ENCODE measurements at regions not wholly inside any gene's neighbourhood (a gene's known extent, or its start where the extent isn't known, plus 50 kb on each side); places are given as distances from the start of the nearest gene placed in this dataset.
"Not testable (repeated sequence)": the region's sequence is repeated elsewhere in the genome, so short reads cannot be mapped to it uniquely, and the experiment has no call there.

- H3K14ac ChIP-seq (ENCODE audit: low read length), result no peak overlapping the region
- no peak overlapping the region for H2AK5ac ChIP-seq (ENCODE audit: low read depth, low read length)
- H3K4me1 ChIP-seq (ENCODE audit: control insufficient read depth in 2 of 2, insufficient read depth in 1 of 2, low read depth in 1 of 2, low read length in 2 of 2), result peaks cover 0 to 3% of the 10 kb centered on the region in 2 donors
- no peak overlapping the region for H2BK12ac ChIP-seq (ENCODE audit: low read length)
- no peak overlapping the region for H2AFZ ChIP-seq (ENCODE audit: low read length)
- no peaks in the 10 kb centered on the region for H3K36me3 ChIP-seq (replicated peaks in 1 of 2; ENCODE audit: control insufficient read depth in 2 of 2, insufficient read depth in 2 of 2, low read length in 2 of 2)
- H2BK15ac ChIP-seq (ENCODE audit: low read length), result no peak overlapping the region
- H2BK5ac ChIP-seq (ENCODE audit: low read length), result no peak overlapping the region
- peaks cover 0 to 2% of the 10 kb centered on the region in 2 donors for H3K9me3 ChIP-seq (replicated peaks in 1 of 2; ENCODE audit: control insufficient read depth in 2 of 2, insufficient read depth in 1 of 2, low read depth in 1 of 2, low read length in 2 of 2)
- WGBS, 2 donors (ENCODE audit: extremely low coverage in 2 of 2, insufficient read length in 2 of 2, insufficient replicate concordance in 1 of 2), result no CpG with 5 or more reads among the region's 6 CpGs
- no peak overlapping the region for H3K27ac ChIP-seq (replicated peaks; ENCODE audit: low read length)
- H3K27me3 ChIP-seq (ENCODE audit: control insufficient read depth in 3 of 3, insufficient read depth in 3 of 3, low read depth in 1 of 3, low read length in 3 of 3), result no peaks in the 10 kb centered on the region
- H4K8ac ChIP-seq (ENCODE audit: low read depth, low read length), result no peak overlapping the region
- H4K91ac ChIP-seq (ENCODE audit: low read depth, low read length, poor library complexity), result no peak overlapping the region
- no peak overlapping the region for H2BK120ac ChIP-seq (ENCODE audit: low read depth, low read length)
- DNase-seq (ENCODE audit: low spot score), result no peak
- H3K4me3 ChIP-seq (ENCODE audit: low read length in 2 of 2), result no peak overlapping the region
- no peak overlapping the region for H3K4me2 ChIP-seq (ENCODE audit: insufficient read depth, low read length, poor library complexity, severe bottlenecking)
- H3K9ac ChIP-seq (ENCODE audit: low read depth, low read length, poor library complexity), result no peak overlapping the region
- no peaks in the 10 kb centered on the region for H3K79me1 ChIP-seq (ENCODE audit: low read depth, low read length)
- H3K18ac ChIP-seq (ENCODE audit: low read length), result no peak overlapping the region
- H3K4ac ChIP-seq (ENCODE audit: low read length), result no peak overlapping the region
- H3K23ac ChIP-seq (ENCODE audit: low read depth, low read length, poor library complexity), result no peak overlapping the region
Measured at GRCh38 chr1:22334860-22335550, 116.6 kb upstream of the ZBTB40 start.

- not testable (repeated sequence) for H3K36me3 ChIP-seq (replicated peaks in 1 of 2; ENCODE audit: control insufficient read depth in 2 of 2, insufficient read depth in 2 of 2, low read length in 2 of 2); H3K4me2 ChIP-seq (ENCODE audit: insufficient read depth, low read length, poor library complexity, severe bottlenecking); H2BK15ac ChIP-seq (ENCODE audit: low read length); H3K14ac ChIP-seq (ENCODE audit: low read length); H3K4me3 ChIP-seq (ENCODE audit: low read length in 2 of 2); H2BK5ac ChIP-seq (ENCODE audit: low read length); H3K27ac ChIP-seq (replicated peaks; ENCODE audit: low read length); H3K4ac ChIP-seq (ENCODE audit: low read length); H3K79me1 ChIP-seq (ENCODE audit: low read depth, low read length); H2AK5ac ChIP-seq (ENCODE audit: low read depth, low read length); H2BK12ac ChIP-seq (ENCODE audit: low read length); H3K4me1 ChIP-seq (ENCODE audit: control insufficient read depth in 2 of 2, insufficient read depth in 1 of 2, low read depth in 1 of 2, low read length in 2 of 2); H3K23ac ChIP-seq (ENCODE audit: low read depth, low read length, poor library complexity); H2BK120ac ChIP-seq (ENCODE audit: low read depth, low read length); DNase-seq (ENCODE audit: low spot score); H3K9ac ChIP-seq (ENCODE audit: low read depth, low read length, poor library complexity); H2AFZ ChIP-seq (ENCODE audit: low read length); H4K8ac ChIP-seq (ENCODE audit: low read depth, low read length); H3K9me3 ChIP-seq (replicated peaks in 1 of 2; ENCODE audit: control insufficient read depth in 2 of 2, insufficient read depth in 1 of 2, low read depth in 1 of 2, low read length in 2 of 2); H4K91ac ChIP-seq (ENCODE audit: low read depth, low read length, poor library complexity); H3K18ac ChIP-seq (ENCODE audit: low read length)
- peaks cover 0 to 10% (median 0%) of the 10 kb centered on the region in 3 experiments for H3K27me3 ChIP-seq (ENCODE audit: control insufficient read depth in 3 of 3, insufficient read depth in 3 of 3, low read depth in 1 of 3, low read length in 3 of 3)
- 100% methylated on average over 1 of the region's 2 CpGs; no CpG with 5 or more reads in 1 of the 2 donors for WGBS, 2 donors (ENCODE audit: extremely low coverage in 2 of 2, insufficient read length in 2 of 2, insufficient replicate concordance in 1 of 2)
Measured at GRCh38 chr1:22336274-22336673, 115.4 kb upstream of the ZBTB40 start.

- H3K4ac ChIP-seq (ENCODE audit: low read length); H3K9me3 ChIP-seq (replicated peaks in 1 of 2; ENCODE audit: control insufficient read depth in 2 of 2, insufficient read depth in 1 of 2, low read depth in 1 of 2, low read length in 2 of 2); H2BK12ac ChIP-seq (ENCODE audit: low read length); H3K36me3 ChIP-seq (replicated peaks in 1 of 2; ENCODE audit: control insufficient read depth in 2 of 2, insufficient read depth in 2 of 2, low read length in 2 of 2); H3K4me2 ChIP-seq (ENCODE audit: insufficient read depth, low read length, poor library complexity, severe bottlenecking); H4K8ac ChIP-seq (ENCODE audit: low read depth, low read length); H3K9ac ChIP-seq (ENCODE audit: low read depth, low read length, poor library complexity); H4K91ac ChIP-seq (ENCODE audit: low read depth, low read length, poor library complexity); H3K27ac ChIP-seq (replicated peaks; ENCODE audit: low read length); H2AFZ ChIP-seq (ENCODE audit: low read length); H2AK5ac ChIP-seq (ENCODE audit: low read depth, low read length); DNase-seq (ENCODE audit: low spot score); H3K23ac ChIP-seq (ENCODE audit: low read depth, low read length, poor library complexity); H3K14ac ChIP-seq (ENCODE audit: low read length); H3K18ac ChIP-seq (ENCODE audit: low read length); H2BK120ac ChIP-seq (ENCODE audit: low read depth, low read length); H3K4me3 ChIP-seq (ENCODE audit: low read length in 2 of 2); H3K79me1 ChIP-seq (ENCODE audit: low read depth, low read length); H2BK15ac ChIP-seq (ENCODE audit: low read length); H3K4me1 ChIP-seq (ENCODE audit: control insufficient read depth in 2 of 2, insufficient read depth in 1 of 2, low read depth in 1 of 2, low read length in 2 of 2); H2BK5ac ChIP-seq (ENCODE audit: low read length): not testable (repeated sequence)
- WGBS, 2 donors (ENCODE audit: extremely low coverage in 2 of 2, insufficient read length in 2 of 2, insufficient replicate concordance in 1 of 2), result 100% methylated on average over 1 of the region's 2 CpGs; no CpG with 5 or more reads in 1 of the 2 donors
- H3K27me3 ChIP-seq (ENCODE audit: control insufficient read depth in 3 of 3, insufficient read depth in 3 of 3, low read depth in 1 of 3, low read length in 3 of 3), result peaks cover 0 to 16% (median 0%) of the 10 kb centered on the region in 3 experiments
Measured at GRCh38 chr1:22336696-22337545, 114.7 kb upstream of the ZBTB40 start.
